Keratinocyte (primary cell): ENCODE measurements at regions not wholly inside any gene's neighbourhood (a gene's known extent, or its start where the extent isn't known, plus 50 kb on each side); places are given as distances from the start of the nearest gene placed in this dataset.
A peak's percentile ranks its signal among the peaks of the same experiment; 100 is the strongest.

ENCODE experiments used
- DNase-seq: peaks from one replicate; pipeline ENCODE4 v3.0.0-alpha.2; 2011; ENCODE audit warnings: low read depth, missing footprints, low spot score
- FAIRE-seq: peaks from 2 replicates; lab custom pipeline; 2011; peaks lifted over from hg19 to GRCh38; lab: Jason Lieb, UNC
- H2AFZ ChIP-seq: 2 replicates; pipeline ENCODE4 v1.6.0; 2012; ENCODE audit warnings: low read length, control low read depth, inconsistent platforms; ENCODE audit not compliant: control insufficient read depth
- H3K27ac ChIP-seq: 2 replicates; pipeline ENCODE4 v1.5.1; 2011; ENCODE audit warnings: low read length; ENCODE audit not compliant: control insufficient read depth, insufficient read depth
- H3K27me3 ChIP-seq: 3 replicates; pipeline ENCODE4 v1.6.0; 2011; ENCODE audit warnings: low read length; ENCODE audit not compliant: control insufficient read depth, insufficient read depth; ENCODE audit errors: extremely low read depth
- H3K36me3 ChIP-seq, 2 experiments: 2 replicates in 1 of 2; 3 replicates in 1 of 2; pipeline ENCODE4 v1.5.1; 2011; ENCODE audit warnings: low read length in 2 of 2, mild to moderate bottlenecking in 1 of 2; ENCODE audit not compliant: control insufficient read depth in 2 of 2, insufficient read depth in 2 of 2; ENCODE audit errors: extremely low read depth in 1 of 2
- H3K4me1 ChIP-seq: 3 replicates; pipeline ENCODE4 v1.5.1; 2011; ENCODE audit warnings: low read length; ENCODE audit not compliant: control insufficient read depth, insufficient read depth; ENCODE audit errors: extremely low read depth
- H3K4me2 ChIP-seq: 3 replicates; pipeline ENCODE4 v1.6.0; 2011; ENCODE audit warnings: low read depth, low read length; ENCODE audit not compliant: control insufficient read depth, insufficient read depth; ENCODE audit errors: extremely low read depth
- H3K4me3 ChIP-seq, 3 experiments: fragments of 200-600 bp in 1 of 3; sonication (generic) in 1 of 3; 2 replicates in 2 of 3; 3 replicates in 1 of 3; pipeline ENCODE4 v1.5.1; 2011 to 2016; ENCODE audit warnings: low read length in 3 of 3, mild to moderate bottlenecking in 3 of 3, control low read depth in 2 of 3, inconsistent platforms in 1 of 3, low read depth in 1 of 3, mixed read lengths in 1 of 3, mixed run types in 1 of 3, moderate library complexity in 1 of 3; ENCODE audit not compliant: control insufficient read depth in 2 of 3, insufficient read depth in 2 of 3; ENCODE audit errors: extremely low read depth in 1 of 3
- H3K79me2 ChIP-seq: 2 replicates; pipeline ENCODE4 v1.6.0; 2012; ENCODE audit warnings: low read length; ENCODE audit not compliant: control insufficient read depth, insufficient read depth
- H3K9ac ChIP-seq: 3 replicates; pipeline ENCODE4 v1.6.0; 2011; ENCODE audit warnings: low read length; ENCODE audit not compliant: control insufficient read depth, insufficient read depth; ENCODE audit errors: extremely low read depth
- H3K9me1 ChIP-seq: 3 replicates; pipeline ENCODE4 v1.6.0; 2011; ENCODE audit warnings: low read length; ENCODE audit not compliant: control insufficient read depth, insufficient read depth; ENCODE audit errors: extremely low read depth
- H3K9me3 ChIP-seq: 2 replicates; pipeline ENCODE4 v1.5.1; 2012; ENCODE audit warnings: low read depth, low read length; ENCODE audit not compliant: control insufficient read depth
- H4K20me1 ChIP-seq: 3 replicates; pipeline ENCODE4 v1.6.0; 2011; ENCODE audit warnings: low read length; ENCODE audit not compliant: control insufficient read depth, insufficient read depth; ENCODE audit errors: extremely low read depth
- EZH2 ChIP-seq: IDR thresholded peaks from one replicate; pipeline ENCODE4 v1.6.1; 2012; ENCODE audit warnings: inconsistent platforms, mild to moderate bottlenecking, low read length, moderate library complexity
- dilution Hi-C: fragments of 300-500 bp; cut with MboI; formaldehyde crosslinking; loops from one replicate; pipeline ENCODE4 v1.7.0; 2020; ENCODE audit warnings: low sequenced_read_pairs; ENCODE audit not compliant: extremely low pct_ligation_motif_present
- TF ChIP-seq, protein P1 (sequence below), 3 experiments: IDR thresholded peaks in 1 of 3; conservative IDR thresholded peaks in 1 of 3; optimal IDR thresholded peaks in 1 of 3; 2 replicates in 2 of 3; 3 replicates in 1 of 3; pipeline versions ENCODE3 to v1.5.1; 2011; ENCODE audit warnings: low read length in 3 of 3, mild to moderate bottlenecking in 3 of 3, moderate library complexity in 2 of 3, control low read depth in 1 of 3, inconsistent platforms in 1 of 3; ENCODE audit not compliant: insufficient read depth in 2 of 3; ENCODE audit errors: extremely low read depth in 1 of 3

DNA sequence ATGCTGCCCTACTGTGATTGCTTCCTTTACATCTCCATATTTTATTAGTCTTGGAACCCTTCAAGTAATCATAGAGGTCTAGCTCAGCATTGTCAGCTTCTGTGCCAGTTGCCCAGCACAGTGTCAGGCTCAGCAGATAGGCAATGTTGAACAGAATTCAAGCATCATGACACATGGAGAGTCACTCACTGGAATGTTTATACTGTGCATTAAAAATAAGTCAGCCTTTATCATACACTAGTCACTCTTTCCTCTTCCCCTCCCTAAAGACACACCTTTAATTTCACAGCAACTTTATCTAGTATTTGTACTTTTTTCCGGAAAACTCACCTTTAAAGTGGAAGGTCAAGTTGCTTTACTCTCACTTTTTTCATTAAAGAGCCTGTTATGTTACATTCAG, 253.8 kb upstream of the CDH11 start:
- Histone ChIP-seq H3K36me3 (no peaks in the 10 kb centered on the region), H3K9ac (no peak overlapping the region), H3K4me3 (no peak overlapping the region), H3K27me3 (no peaks in the 10 kb centered on the region), H3K9me1 (no peaks in the 10 kb centered on the region), H3K4me2 (peak overlapping the region; percentile 11), H4K20me1 (no peaks in the 10 kb centered on the region), H2AFZ (no peak overlapping the region), H3K9me3 (no peaks in the 10 kb centered on the region), H3K27ac (peak overlapping the region; percentile 40), H3K79me2 (no peaks in the 10 kb centered on the region), H3K4me1 (peaks cover 22% of the 10 kb centered on the region)
- TF ChIP-seq, protein P1, sequence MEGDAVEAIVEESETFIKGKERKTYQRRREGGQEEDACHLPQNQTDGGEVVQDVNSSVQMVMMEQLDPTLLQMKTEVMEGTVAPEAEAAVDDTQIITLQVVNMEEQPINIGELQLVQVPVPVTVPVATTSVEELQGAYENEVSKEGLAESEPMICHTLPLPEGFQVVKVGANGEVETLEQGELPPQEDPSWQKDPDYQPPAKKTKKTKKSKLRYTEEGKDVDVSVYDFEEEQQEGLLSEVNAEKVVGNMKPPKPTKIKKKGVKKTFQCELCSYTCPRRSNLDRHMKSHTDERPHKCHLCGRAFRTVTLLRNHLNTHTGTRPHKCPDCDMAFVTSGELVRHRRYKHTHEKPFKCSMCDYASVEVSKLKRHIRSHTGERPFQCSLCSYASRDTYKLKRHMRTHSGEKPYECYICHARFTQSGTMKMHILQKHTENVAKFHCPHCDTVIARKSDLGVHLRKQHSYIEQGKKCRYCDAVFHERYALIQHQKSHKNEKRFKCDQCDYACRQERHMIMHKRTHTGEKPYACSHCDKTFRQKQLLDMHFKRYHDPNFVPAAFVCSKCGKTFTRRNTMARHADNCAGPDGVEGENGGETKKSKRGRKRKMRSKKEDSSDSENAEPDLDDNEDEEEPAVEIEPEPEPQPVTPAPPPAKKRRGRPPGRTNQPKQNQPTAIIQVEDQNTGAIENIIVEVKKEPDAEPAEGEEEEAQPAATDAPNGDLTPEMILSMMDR (optimal IDR thresholded peaks at IDR 0.05 in 1 of 3, IDR thresholded peaks at IDR 0.05 in 1 of 3, conservative IDR thresholded peaks at IDR 0.05 in 1 of 3; ENCODE audit: extremely low read depth in 1 of 3, insufficient read depth in 2 of 3, low read length in 3 of 3) = no peak
- TF ChIP-seq EZH2 = no peak
- dilution Hi-C loops = no loop called here
- FAIRE-seq (peak; percentile 93), DNase-seq (peak; percentile 58)

DNA sequence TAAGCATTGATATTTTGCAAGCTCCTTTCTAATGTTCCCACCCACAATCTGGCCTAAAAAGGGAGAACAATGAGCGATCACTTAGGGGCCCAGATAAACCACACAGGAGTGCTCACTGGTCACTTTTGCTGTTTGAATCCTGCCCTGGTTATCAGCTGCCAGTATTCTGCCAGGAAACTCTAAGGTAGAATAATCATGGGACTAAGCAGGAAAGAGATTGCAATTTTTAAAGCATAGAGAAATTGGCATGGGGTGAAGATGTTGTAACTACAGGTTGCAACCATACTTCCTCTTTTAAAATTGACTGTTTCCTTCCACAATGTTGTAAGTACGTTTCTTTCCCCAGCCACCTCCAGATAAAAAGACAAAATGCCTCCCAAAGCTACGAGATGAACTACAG, 251.2 kb upstream of the CDH11 start:
- H3K9me3 ChIP-seq = no peaks in the 10 kb centered on the region
- H4K20me1 ChIP-seq = no peaks in the 10 kb centered on the region
- no peak overlapping the region for H3K9ac ChIP-seq
- no peaks in the 10 kb centered on the region for H3K36me3 ChIP-seq
- dilution Hi-C loops = no loop called here
- FAIRE-seq (no peak), DNase-seq (no peak)
- H2AFZ ChIP-seq = no peak overlapping the region
- TF ChIP-seq EZH2 = no peak
- TF ChIP-seq, protein P1 (optimal IDR thresholded peaks at IDR 0.05 in 1 of 3, IDR thresholded peaks at IDR 0.05 in 1 of 3, conservative IDR thresholded peaks at IDR 0.05 in 1 of 3; ENCODE audit: extremely low read depth in 1 of 3, insufficient read depth in 2 of 3, low read length in 3 of 3) = no peak
- H3K4me3 ChIP-seq = no peak overlapping the region
- H3K4me1 ChIP-seq = peaks cover 22% of the 10 kb centered on the region
- no peaks in the 10 kb centered on the region for H3K79me2 ChIP-seq
- H3K27ac ChIP-seq = no peak overlapping the region
- no peaks in the 10 kb centered on the region for H3K9me1 ChIP-seq
- H3K4me2 ChIP-seq = no peak overlapping the region
- H3K27me3 ChIP-seq = no peaks in the 10 kb centered on the region
